WI38 (cell line): ENCODE measurements at regions not wholly inside any gene's neighbourhood (a gene's known extent, or its start where the extent isn't known, plus 50 kb on each side); places are given as distances from the start of the nearest gene placed in this dataset.

Experiments used
- H3K4me3 ChIP-seq: 2 replicates; pipeline ENCODE4 v1.5.1; 2011; ENCODE audit warnings: low read depth, mild to moderate bottlenecking, control low read depth, low read length
- CTCF ChIP-seq: IDR thresholded peaks from 2 replicates; pipeline ENCODE4 v1.5.1; 2012; ENCODE audit warnings: low read depth, mild to moderate bottlenecking, control low read depth, low read length

GRCh38 chr14:98512501-98513251 is 759.3 kb downstream of the BCL11B start:
- no peak overlapping the region for H3K4me3 ChIP-seq
- TF ChIP-seq CTCF = no peak

GRCh38 chr14:98513558-98513957 is 758.4 kb downstream of the BCL11B start:
- H3K4me3 ChIP-seq = no peak overlapping the region
- TF ChIP-seq CTCF = no peak

- no peak for TF ChIP-seq CTCF
- no peak overlapping the region for H3K4me3 ChIP-seq
Observed at GRCh38 chr14:98514016-98514415, 758.0 kb downstream of the BCL11B start.

- no peak for TF ChIP-seq CTCF
- no peak overlapping the region for H3K4me3 ChIP-seq
Observed at GRCh38 chr14:98536256-98536655, 735.7 kb downstream of the BCL11B start.

- H3K4me3 ChIP-seq = no peak overlapping the region
- no peak for TF ChIP-seq CTCF
Observed at GRCh38 chr14:98542316-98542715, 729.7 kb downstream of the BCL11B start.

GRCh38 chr14:98543074-98543473 is 728.9 kb downstream of the BCL11B start:
- no peak overlapping the region for H3K4me3 ChIP-seq

More at GRCh38 chr14:98543074-98543473, 728.9 kb downstream of the BCL11B start:
- no peak for TF ChIP-seq CTCF
